Stimulated activated effector memory CD8-positive, alpha-beta T cell treated with anti-CD3 and anti-CD28 coated beads, Interleukin-12 subunit alpha, Interleukin-12 subunit beta, amount 100 ng/mL, for 72 hours (primary cell): ENCODE measurements at regions not wholly inside any gene's neighbourhood (a gene's known extent, or its start where the extent isn't known, plus 50 kb on each side); places are given as distances from the start of the nearest gene placed in this dataset.

ENCODE experiments used
- ATAC-seq: fragments of 150-1000 bp; cut with Tn5 transposase; 2 replicates; pipeline ENCODE4 v1.10.0; 2021
- DNase-seq, 2 donors: peaks; one replicate each; pipeline ENCODE4 v3.0.0; 2021 to 2022; ENCODE audit warnings: low spot score in 2 of 2
- H3K27ac Mint-ChIP-seq: one replicate; pipeline ENCODE4 v1.8.0; 2022; ENCODE audit warnings: mild to moderate bottlenecking, mixed read lengths
- H3K36me3 Mint-ChIP-seq: one replicate; pipeline ENCODE4 v1.8.0; 2022; ENCODE audit warnings: mild to moderate bottlenecking, mixed read lengths
- H3K4me1 Mint-ChIP-seq: one replicate; pipeline ENCODE4 v1.8.0; 2022; ENCODE audit warnings: mixed read lengths
- H3K4me3 Mint-ChIP-seq: one replicate; pipeline ENCODE4 v1.8.0; 2022; ENCODE audit warnings: mild to moderate bottlenecking, mixed read lengths
- H3K9me3 Mint-ChIP-seq: one replicate; pipeline ENCODE4 v1.8.0; 2022; ENCODE audit warnings: mixed read lengths

DNA sequence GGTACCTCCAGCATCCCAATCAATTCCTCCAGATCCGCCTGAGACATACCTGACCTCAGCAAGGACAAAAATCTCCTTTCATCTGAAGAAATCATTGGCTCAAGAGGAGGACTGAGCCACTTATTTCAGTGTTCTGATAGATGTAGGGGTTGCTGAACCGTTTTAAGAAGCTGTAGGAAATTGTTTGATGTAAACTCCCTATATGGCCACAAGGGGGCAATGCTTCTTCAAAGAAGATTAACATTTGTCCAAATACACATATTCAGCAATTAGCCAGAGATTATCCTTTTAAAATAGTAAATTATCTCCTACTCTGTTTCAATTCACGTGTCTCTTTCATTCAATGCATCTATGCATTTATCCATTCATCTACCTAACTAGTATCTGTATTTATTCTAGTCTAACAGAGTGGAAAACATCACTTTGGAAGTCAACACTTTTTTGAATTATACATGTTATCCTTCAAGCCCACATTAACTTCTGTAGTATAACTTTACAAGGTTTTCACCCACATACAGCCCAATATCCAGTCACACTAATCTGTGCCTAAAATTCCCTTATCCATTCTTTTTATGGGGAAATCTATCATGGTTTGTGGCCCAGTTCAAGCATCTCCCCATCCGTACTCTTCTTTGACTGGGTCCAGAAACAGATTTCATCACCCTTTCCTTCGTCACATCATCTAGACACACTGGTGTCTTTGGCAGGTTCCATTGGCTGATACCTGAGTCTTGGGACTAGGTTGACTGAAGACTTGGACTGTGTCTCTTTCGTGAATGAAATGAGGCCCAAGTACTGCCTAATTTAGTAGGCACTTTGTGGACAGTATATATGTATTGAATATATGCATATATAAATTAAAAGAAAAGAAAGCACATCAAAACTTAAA lies 411.0 kb upstream of the OR4E1 start:
- Mint-ChIP-seq H3K4me1 (no peaks in the 10 kb centered on the region), H3K27ac (no peak overlapping the region), H3K36me3 (no peaks in the 10 kb centered on the region), H3K4me3 (no peak overlapping the region), H3K9me3 (no peaks in the 10 kb centered on the region)
- no peak for ATAC-seq
- DNase-seq, result no peak

DNA sequence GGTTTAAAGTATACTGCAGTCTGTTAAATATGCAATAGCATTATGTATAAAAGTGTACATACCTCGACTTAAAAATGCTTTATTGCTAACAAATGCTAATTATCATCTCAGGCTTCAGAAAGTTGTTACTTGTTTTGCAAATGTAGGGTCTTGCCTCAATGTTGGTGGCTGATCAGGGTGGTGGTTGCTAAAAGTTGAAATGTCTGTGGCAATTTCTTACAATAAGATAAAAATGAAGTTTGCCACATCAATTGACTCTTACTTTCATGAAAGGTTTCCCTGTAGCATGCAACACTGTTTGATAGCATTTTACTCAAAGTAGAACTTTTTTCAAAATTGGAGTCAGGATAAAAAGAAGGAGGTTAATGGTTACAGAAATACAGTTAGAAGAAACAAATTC lies 407.7 kb upstream of the OR4E1 start:
- no peaks in the 10 kb centered on the region for H3K9me3 Mint-ChIP-seq
- no peaks in the 10 kb centered on the region for H3K4me1 Mint-ChIP-seq
- no peak overlapping the region for H3K4me3 Mint-ChIP-seq
- DNase-seq, result no peak
- ATAC-seq, result no peak
- no peak overlapping the region for H3K27ac Mint-ChIP-seq
- no peaks in the 10 kb centered on the region for H3K36me3 Mint-ChIP-seq

DNA sequence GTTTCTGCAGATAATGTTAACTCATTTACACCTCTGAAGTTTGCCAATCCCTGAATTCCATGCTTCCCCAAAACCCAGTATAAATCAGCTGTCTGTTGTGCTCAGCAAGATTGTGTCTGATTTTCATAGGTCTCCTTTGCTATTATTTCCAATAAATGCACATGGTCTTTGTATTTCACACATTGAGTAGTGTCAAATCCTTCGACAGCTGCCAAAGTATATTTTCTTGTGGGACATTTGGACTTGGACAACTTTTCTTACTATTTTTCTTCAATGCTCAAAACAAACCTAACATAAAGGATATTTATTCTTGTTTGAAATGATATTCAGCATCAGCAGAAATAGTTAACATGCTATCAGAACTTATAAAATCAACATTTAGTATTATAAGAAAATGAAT lies 406.1 kb upstream of the OR4E1 start:
- no peaks in the 10 kb centered on the region for H3K36me3 Mint-ChIP-seq
- H3K4me3 Mint-ChIP-seq, result no peak overlapping the region
- no peaks in the 10 kb centered on the region for H3K9me3 Mint-ChIP-seq
- DNase-seq (no peak), ATAC-seq (no peak)
- H3K4me1 Mint-ChIP-seq, result no peaks in the 10 kb centered on the region
- H3K27ac Mint-ChIP-seq, result no peak overlapping the region

DNA sequence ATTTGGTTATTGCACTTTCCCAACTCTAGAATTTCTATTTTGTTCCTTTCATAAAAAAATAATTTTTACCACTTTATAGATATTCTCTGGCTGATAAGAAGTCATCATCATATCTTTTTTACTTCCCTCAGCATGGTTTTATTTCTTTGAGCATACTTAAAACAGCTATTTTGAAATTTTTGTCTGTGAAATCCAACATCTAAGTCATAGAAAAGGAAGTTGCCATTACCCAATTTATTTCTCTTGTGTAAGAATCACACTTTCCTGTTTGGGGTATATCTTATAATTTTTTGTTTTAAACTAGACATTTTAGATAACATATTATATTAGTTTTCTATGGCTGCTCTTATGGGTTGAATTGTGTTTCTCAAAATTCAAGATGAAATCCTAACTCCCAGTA lies 400.2 kb upstream of the OR4E1 start:
- DNase-seq (no peak), ATAC-seq (no peak)
- Mint-ChIP-seq H3K27ac (no peak overlapping the region), H3K4me3 (no peak overlapping the region), H3K9me3 (no peaks in the 10 kb centered on the region), H3K36me3 (no peaks in the 10 kb centered on the region), H3K4me1 (peaks cover 6% of the 10 kb centered on the region)

DNA sequence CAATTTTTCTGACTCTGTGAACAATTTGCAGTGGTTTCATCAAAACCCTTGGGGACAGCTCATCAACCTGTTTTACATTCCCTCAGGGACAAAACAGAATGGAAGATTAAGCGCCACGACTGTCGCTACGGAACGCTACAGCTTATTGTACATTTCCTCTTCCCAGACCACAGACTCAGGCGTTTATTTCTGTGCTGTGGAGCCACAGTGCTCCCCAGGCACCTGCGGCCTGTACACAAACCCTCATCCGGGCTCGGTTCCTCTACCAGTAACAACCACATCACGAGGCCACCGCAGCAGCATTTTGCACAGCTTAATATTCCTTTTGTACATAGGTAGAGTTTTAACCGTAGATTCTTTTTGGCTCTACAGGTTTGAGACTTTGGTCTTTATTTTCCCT lies 397.4 kb upstream of the OR4E1 start:
- DNase-seq (no peak), ATAC-seq (peak; percentile 66)
- H3K36me3 Mint-ChIP-seq, result no peaks in the 10 kb centered on the region
- H3K4me1 Mint-ChIP-seq, result peaks cover 6% of the 10 kb centered on the region
- H3K4me3 Mint-ChIP-seq, result peak overlapping the region; percentile 75
- H3K27ac Mint-ChIP-seq, result peak overlapping the region; percentile 23
- H3K9me3 Mint-ChIP-seq, result no peaks in the 10 kb centered on the region

DNA sequence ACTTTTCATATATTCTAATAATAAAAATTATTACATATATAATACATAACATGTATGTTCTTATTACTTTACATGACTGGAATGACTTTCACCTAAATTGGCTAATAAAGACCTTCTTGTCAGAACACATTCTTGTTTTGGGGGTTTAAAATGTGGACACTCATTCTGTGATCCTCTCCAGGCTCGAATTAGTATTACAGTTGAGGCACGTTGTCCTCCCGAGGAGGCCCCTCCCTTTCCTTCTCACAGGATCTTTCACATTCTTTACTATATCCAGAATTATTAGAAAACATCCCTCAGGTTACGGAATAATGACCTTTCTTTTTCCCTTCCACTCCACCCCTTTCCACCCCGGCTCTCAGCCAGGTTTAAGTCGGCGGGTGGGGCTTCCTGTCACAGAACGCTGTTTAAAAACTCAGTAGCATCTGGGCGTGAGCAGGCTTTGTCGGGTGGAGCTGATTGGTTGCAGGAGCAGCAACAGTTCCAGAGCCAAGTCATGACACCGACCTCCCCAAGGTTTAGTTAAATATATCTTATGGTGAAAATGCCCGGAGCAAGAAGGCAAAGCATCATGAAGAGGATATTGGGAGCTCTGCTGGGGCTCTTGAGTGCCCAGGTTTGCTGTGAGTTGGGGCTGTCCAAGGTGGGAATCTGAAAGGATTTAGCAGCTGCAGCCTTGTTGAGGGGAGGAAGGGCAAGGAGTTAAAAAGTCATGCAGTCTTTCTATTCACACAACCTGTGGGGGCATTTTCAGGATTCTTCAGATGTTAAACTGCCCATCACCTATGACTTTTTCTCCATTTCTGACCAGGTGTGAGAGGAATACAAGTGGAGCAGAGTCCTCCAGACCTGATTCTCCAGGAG lies 396.7 kb upstream of the OR4E1 start:
- H3K4me3 Mint-ChIP-seq, result peak overlapping the region; percentile 75
- peaks cover 6% of the 10 kb centered on the region for H3K4me1 Mint-ChIP-seq
- ATAC-seq (peak; percentile 88), DNase-seq (peak in 1 of 2 donors; percentile 9)
- no peaks in the 10 kb centered on the region for H3K9me3 Mint-ChIP-seq
- peak overlapping the region; percentile 23 for H3K27ac Mint-ChIP-seq
- H3K36me3 Mint-ChIP-seq, result no peaks in the 10 kb centered on the region

DNA sequence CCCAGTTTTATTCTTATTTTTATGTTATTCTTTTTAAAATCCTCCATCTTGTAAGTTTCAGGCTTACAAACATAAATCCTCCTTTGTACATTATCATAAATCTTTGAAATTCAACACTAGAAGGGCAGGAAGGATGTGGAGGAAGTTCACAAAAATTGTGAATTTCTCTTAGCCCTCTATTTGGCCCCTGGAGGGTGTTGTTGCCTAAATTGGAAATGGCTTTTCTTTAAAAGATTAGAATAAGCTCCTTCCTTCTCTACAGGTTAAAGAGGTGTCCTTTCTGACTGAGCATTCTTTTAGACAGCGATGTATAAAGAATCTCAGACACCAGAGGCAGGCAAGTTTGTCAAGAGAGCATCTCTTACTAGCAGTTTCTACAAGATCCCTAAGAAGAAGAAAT lies 391.7 kb upstream of the OR4E1 start:
- DNase-seq (no peak), ATAC-seq (no peak)
- H3K4me1 Mint-ChIP-seq, result no peaks in the 10 kb centered on the region
- H3K36me3 Mint-ChIP-seq, result no peaks in the 10 kb centered on the region
- no peaks in the 10 kb centered on the region for H3K9me3 Mint-ChIP-seq
- no peak overlapping the region for H3K27ac Mint-ChIP-seq
- H3K4me3 Mint-ChIP-seq, result no peak overlapping the region

DNA sequence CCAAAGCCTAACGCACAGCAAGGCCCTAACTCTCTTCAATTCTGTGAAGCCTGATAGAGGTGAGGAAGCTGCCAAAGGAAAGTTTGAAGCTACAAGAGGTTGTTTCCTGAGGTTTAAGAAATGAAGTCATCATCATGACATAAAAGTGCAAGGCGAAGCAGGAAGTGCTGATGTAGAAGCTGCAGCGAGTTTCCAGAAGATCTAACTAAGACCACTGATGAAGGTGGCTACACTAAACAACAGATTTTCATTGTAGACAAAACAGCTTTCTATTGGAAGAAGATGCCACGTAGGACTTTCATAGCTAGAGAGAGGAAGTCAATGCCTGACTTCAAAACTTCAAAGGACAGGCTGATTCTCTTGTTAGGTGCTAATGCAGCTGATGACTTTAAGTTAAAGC lies 385.6 kb upstream of the OR4E1 start:
- Mint-ChIP-seq H3K9me3 (no peaks in the 10 kb centered on the region), H3K27ac (no peak overlapping the region), H3K4me3 (no peak overlapping the region), H3K36me3 (no peaks in the 10 kb centered on the region), H3K4me1 (no peaks in the 10 kb centered on the region)
- ATAC-seq, result no peak
- no peak for DNase-seq

DNA sequence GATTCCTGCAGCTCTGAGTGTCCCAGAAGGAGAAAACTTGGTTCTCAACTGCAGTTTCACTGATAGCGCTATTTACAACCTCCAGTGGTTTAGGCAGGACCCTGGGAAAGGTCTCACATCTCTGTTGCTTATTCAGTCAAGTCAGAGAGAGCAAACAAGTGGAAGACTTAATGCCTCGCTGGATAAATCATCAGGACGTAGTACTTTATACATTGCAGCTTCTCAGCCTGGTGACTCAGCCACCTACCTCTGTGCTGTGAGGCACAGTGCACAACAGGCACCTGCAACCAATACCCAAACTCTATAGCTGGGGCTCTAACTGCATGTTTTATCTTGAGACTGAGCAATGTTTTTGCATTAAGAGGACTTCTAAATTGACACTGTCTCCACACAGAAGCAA lies 379.2 kb upstream of the OR4E1 start:
- no peak overlapping the region for H3K27ac Mint-ChIP-seq
- no peak for DNase-seq
- peak overlapping the region; percentile 39 for H3K4me3 Mint-ChIP-seq
- peak; percentile 52 for ATAC-seq
- H3K4me1 Mint-ChIP-seq, result peaks cover 6% of the 10 kb centered on the region
- peaks cover 5% of the 10 kb centered on the region for H3K36me3 Mint-ChIP-seq
- no peaks in the 10 kb centered on the region for H3K9me3 Mint-ChIP-seq

DNA sequence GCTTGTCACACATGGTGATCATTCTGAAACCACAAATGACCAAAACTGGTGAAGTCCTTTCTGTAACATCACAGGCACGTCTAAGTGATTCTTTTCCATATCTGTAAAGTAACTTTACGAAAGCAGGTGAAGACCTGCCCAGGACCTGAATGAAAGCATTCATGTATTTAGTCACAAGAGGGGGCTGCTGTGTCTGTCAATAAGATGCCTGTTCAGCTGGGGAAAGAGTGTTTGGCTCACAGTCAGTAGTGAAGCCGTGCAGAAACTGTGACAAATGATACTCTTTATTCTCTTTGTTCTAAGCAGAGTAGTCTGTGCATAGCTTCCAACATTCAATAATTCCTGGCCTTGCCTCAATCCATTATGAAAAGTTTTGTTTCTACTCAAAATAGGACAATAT lies 373.5 kb upstream of the OR4E1 start:
- peaks cover 1% of the 10 kb centered on the region for H3K36me3 Mint-ChIP-seq
- no peaks in the 10 kb centered on the region for H3K9me3 Mint-ChIP-seq
- H3K4me3 Mint-ChIP-seq, result no peak overlapping the region
- peak; percentile 68 for ATAC-seq
- no peak overlapping the region for H3K27ac Mint-ChIP-seq
- no peak for DNase-seq
- peaks cover 3% of the 10 kb centered on the region for H3K4me1 Mint-ChIP-seq

DNA sequence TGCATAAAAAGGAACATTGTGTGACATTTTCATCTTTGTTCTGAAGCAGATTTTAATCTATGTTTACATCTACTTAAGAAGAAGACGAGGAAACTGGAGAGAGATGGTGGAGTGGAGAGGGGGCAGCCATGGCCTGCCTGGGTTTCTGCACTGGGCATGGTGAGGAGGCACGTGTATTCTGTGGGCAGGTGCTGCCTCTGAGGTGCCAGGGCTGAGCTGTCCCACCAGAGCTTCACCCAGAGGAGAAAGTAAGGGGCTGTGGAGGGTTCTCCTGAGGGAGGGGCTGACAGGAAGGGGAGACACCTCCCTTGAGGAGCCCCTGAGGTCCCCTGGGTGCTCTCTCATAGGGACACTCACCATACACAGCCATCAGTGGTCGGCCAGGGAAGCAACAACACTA lies 372.4 kb upstream of the OR4E1 start:
- H3K4me3 Mint-ChIP-seq, result peak overlapping the region; percentile 45
- H3K4me1 Mint-ChIP-seq, result no peaks in the 10 kb centered on the region
- peak overlapping the region; percentile 48 for H3K27ac Mint-ChIP-seq
- no peaks in the 10 kb centered on the region for H3K36me3 Mint-ChIP-seq
- no peak for DNase-seq
- no peaks in the 10 kb centered on the region for H3K9me3 Mint-ChIP-seq
- ATAC-seq, result no peak

DNA sequence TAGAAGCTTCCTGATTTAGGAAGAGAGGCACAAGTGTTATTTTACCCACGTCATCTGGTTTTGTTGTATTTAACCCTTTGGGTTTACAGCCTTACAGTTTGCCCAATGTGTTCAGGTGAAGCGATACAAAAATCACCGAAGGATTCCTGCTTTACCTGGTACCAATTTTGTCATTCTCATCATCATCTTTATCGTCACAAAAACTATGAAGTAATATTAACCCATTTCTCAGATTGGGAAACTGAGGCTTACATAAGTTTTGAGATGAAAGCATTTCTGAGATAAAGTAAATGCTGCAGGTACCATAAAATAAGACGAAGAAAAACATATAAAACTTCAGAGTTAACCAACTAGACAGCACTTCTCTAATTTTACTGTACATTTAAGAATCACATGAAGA lies 370.6 kb upstream of the OR4E1 start:
- Mint-ChIP-seq H3K4me3 (no peak overlapping the region), H3K36me3 (no peaks in the 10 kb centered on the region), H3K4me1 (no peaks in the 10 kb centered on the region), H3K27ac (no peak overlapping the region), H3K9me3 (no peaks in the 10 kb centered on the region)
- ATAC-seq (no peak), DNase-seq (no peak)

DNA sequence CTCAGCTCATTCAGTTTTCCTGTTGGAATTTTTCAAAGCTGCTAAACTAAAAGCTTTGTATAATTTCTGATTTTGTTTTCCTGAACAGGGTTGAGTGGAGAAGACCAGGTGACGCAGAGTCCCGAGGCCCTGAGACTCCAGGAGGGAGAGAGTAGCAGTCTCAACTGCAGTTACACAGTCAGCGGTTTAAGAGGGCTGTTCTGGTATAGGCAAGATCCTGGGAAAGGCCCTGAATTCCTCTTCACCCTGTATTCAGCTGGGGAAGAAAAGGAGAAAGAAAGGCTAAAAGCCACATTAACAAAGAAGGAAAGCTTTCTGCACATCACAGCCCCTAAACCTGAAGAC lies 367.1 kb upstream of the OR4E1 start:
- DNase-seq (no peak), ATAC-seq (no peak)
- Mint-ChIP-seq H3K9me3 (no peaks in the 10 kb centered on the region), H3K4me1 (no peaks in the 10 kb centered on the region), H3K4me3 (peak overlapping the region; percentile 49), H3K36me3 (no peaks in the 10 kb centered on the region), H3K27ac (no peak overlapping the region)

DNA sequence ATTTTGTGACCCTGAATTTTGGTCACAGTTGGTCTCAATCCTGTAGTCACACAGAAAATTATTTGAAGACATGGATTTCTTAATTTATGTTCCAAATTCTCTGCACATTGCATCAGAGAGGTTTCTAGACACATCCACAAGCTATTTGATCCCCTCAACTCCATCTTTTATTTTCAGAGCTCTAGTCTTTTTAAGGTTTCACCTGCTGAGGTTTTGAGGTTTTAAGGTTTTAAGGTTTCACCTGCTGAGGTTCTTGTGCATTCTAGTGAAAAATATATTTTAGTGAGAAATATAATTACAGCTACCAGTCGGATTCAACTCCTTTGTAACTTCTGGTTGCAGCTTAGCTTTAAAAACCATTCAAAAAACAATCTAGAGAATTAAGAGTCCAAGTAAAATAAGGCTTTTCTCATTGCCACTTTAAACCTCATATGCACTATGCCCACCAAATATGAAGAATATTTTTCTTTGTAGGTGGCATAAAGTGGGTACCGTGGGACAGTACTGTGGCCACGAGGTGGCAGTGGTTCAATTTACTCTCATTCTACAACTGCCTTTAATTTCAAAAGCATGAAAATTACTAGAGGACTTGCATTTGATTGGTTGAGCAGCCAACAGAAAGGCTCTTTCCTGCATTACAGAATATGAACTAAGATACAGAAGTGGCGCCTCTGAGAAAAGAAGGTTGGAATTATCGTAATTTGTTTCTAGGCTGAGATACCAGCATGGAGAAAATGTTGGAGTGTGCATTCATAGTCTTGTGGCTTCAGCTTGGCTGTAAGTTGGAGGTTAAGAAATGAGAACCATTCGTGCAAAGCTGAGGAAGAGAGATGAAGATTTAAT lies 366.5 kb upstream of the OR4E1 start:
- peak overlapping the region; percentile 49 for H3K4me3 Mint-ChIP-seq
- ATAC-seq (peak; percentile 58), DNase-seq (no peak)
- H3K27ac Mint-ChIP-seq, result no peak overlapping the region
- no peaks in the 10 kb centered on the region for H3K4me1 Mint-ChIP-seq
- H3K36me3 Mint-ChIP-seq, result no peaks in the 10 kb centered on the region
- no peaks in the 10 kb centered on the region for H3K9me3 Mint-ChIP-seq

DNA sequence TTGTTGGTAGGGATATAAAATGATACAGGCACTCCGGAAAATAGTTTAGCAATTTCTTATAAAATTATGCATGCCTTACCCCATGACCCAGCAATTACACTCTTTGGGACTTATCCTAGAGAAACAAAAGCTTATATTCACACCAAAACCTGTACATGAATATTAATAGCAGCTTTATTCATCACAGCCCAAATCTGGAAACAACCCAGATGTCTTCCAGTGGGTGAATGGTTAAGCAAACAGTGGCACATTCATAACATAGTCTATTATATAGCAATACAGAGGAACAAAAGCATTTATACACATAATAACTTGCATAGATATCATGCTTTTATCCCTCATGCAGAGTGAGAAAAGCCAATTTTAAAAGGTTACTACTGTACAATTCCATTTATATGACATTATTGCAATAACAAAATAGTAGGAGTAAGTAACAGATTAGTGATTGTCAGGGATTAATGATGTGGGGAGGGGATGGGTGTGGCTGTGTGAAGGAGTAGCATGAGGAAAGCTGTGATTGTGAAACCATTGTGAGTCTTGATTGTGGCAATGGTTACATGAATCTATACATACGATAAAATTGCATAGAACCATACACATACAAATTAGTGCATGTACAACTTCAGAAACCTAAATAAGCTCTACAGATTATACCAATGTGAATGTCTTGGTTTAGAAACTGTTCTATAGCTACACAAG lies 363.1 kb upstream of the OR4E1 start:
- ATAC-seq (no peak), DNase-seq (no peak)
- no peak overlapping the region for H3K4me3 Mint-ChIP-seq
- no peak overlapping the region for H3K27ac Mint-ChIP-seq
- H3K9me3 Mint-ChIP-seq, result no peaks in the 10 kb centered on the region
- no peaks in the 10 kb centered on the region for H3K36me3 Mint-ChIP-seq
- no peaks in the 10 kb centered on the region for H3K4me1 Mint-ChIP-seq
